HG02678 (cell line): ENCODE measurements at regions not wholly inside any gene's neighbourhood (a gene's known extent, or its start where the extent isn't known, plus 50 kb on each side); places are given as distances from the start of the nearest gene placed in this dataset.

Experiments used
- ATAC-seq: cut with Tn5 transposase; IDR thresholded peaks from one replicate; pipeline ENCODE4 v1.9.1; 2021; ENCODE audit warnings: mild to moderate bottlenecking, moderate library complexity; ENCODE audit not compliant: unreplicated experiment

DNA sequence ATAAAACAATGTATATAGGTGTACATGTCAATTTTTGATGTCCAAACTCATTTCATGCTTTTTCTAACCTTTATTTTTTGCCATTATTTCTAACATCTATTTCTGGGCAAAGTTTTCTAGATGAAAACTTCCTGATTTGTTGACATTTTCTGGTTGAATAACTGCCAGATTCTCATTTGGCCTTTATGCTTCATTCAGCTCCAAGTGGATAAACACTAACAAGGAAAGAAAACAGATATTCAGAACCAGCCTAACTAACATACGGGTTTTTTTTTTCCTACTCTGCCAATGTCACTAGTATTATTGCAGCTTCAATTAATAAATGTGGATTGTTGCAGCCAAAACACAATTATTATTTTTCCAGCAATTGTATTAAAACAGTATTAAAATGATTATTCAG, 50.9 kb upstream of the RAP1GDS1 start:
- no peak for ATAC-seq

DNA sequence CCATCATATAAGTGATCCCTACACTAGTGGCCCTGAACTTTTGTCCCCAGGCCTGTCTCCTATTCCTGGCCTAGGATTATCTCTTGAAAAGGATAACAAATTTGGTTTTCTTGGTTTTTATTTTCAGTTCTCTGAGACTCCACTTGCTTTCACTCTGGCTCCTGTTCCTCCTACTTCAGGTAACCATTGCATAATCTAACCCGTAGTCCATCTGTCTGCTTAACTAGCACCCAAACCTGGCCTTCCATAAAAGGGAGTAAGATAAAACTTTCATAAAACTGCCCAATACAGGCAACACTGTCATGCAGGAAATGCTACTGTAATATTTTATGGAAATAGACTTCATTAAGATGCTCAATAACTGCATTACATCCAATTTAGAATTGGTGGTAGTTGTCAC, 52.1 kb upstream of the RAP1GDS1 start:
- no peak for ATAC-seq

GRCh38 chr4:98204236-98204553, 57.0 kb upstream of the RAP1GDS1 start:
- peak; percentile 47 for ATAC-seq

DNA sequence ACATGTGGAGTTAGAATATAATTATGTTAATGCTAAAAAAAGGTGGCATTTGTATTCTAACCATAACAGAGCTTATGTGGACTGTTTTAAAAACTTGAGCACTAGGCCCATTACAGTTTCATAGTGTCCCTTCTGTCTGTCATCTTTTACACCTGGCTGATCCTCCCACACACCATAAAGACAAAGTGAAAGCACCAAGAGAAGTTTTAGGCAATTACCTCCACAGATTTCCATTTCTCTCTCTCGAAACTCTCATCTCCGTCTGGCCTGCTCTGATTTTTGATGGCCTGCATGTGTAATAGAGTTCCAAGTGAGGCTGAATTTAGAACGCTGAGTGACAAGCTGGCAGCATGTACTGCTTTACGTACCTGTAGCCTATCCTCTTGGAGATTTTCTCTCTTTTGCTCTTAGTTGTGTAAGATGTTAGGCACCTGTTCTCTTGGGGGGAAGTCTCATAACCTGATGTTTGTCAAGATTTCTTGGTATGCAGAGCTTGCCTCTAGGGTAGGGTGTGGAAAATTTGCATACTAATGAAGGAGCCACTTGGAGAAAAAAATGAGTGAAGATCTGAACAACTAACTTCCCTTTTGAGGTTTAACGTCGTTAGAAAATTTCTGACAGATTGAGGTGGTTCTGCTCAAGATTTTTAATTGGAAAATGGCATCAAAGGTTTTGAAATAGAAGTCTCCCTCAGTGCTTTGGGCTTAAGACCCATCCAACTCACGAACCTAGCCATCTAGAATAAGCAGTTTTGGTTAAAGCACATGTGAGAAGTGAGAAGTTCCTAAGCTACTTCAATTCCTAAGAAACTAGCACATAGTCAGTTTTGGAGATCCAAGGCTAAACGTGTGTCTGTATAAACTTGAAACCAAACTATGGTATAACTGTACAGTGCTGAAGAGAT, 57.6 kb upstream of the RAP1GDS1 start:
- ATAC-seq, result peak; percentile 86

GRCh38 chr4:98202907-98203306, 58.3 kb upstream of the RAP1GDS1 start:
- no peak for ATAC-seq

- no peak for ATAC-seq
Measured at GRCh38 chr4:98199247-98199646, 56.0 kb upstream of the STPG2 start.

DNA sequence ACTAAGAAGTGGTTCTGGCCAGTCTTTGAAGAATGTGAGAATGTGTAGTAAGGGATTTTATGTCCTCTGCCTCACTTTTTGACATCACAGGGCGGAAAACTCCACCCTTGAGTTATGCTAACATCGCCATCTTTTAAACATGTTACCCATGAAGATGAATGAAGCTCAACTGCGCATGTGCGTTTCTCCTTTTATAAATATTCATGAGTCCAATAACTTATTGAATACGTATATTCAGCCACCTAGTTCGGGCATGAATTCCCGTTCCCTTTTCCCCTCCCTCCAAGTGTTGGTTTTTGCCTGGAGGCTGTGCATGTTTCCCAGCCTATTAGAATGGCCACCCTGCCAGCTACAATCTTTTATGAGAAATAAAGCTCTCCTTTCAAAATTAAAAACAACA, 51.7 kb upstream of the STPG2 start:
- no peak for ATAC-seq

DNA sequence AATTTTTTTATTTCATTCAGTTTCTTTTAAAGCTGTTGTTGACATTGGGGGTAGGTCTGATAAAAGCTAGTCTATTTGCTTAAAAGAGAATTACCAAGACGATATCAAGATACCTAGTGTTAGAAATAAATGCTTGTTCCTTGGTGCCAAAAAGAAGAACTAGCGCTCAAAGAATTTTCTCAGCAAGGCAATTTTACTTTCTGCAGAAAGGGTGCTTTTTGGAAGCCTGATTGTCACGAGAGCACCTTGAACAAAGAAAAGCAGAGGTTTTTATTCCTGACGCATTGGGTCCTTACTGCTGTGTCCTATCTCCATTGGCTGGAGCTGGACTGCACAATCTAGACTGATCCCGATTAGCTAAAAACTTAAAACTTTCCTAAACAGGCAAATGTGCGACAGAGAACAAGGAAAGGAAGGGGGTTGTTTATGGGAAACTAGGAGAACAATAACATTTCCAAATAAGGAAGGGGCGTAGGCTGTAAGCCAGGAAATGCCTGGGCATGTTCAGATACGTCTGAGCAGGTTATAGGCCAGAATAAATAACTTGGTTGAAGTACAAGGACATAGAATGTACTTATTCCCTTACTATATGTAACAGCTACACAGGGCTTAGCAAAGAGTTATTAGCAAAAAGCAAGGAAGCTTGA, 50.3 kb upstream of the STPG2 start:
- no peak for ATAC-seq
